SU-DHL-6 (cell line): ENCODE measurements at regions not wholly inside any gene's neighbourhood (a gene's known extent, or its start where the extent isn't known, plus 50 kb on each side); places are given as distances from the start of the nearest gene placed in this dataset.

Experiments
- CTCF ChIP-seq: fragments of 200-600 bp; sonication (generic); IDR thresholded peaks from one replicate; pipeline ENCODE4 v1.5.1; 2017; ENCODE audit warnings: antibody characterized with exemption, mild to moderate bottlenecking, low read length, moderate library complexity; ENCODE audit not compliant: insufficient read depth, poor library complexity, severe bottlenecking
- EZH2phosphoT487 ChIP-seq: fragments of 200-600 bp; sonication (generic), shearing (Covaris generic); conservative IDR thresholded peaks from 2 replicates; pipeline ENCODE4 v1.6.1; 2018; ENCODE audit warnings: mild to moderate bottlenecking, antibody characterized with exemption, low read length, moderate library complexity, mixed read lengths

GRCh38 chr22:19643448-19644313, 70.6 kb upstream of the SEPTIN5 start:
- TF ChIP-seq CTCF = no peak
- TF ChIP-seq EZH2phosphoT487 = no peak
